NOMO-1 (cell line): ENCODE measurements at regions not wholly inside any gene's neighbourhood (a gene's known extent, or its start where the extent isn't known, plus 50 kb on each side); places are given as distances from the start of the nearest gene placed in this dataset.
"Not testable (repeated sequence)": the region's sequence is repeated elsewhere in the genome, so short reads cannot be mapped to it uniquely, and the experiment has no call there.

Experiments used
- DNase-seq, 2 experiments: peaks; one replicate each; lab custom pipeline; 2025; ENCODE audit not compliant: unreplicated experiment in 2 of 2; lab: John Stamatoyannopoulos, UW

DNA sequence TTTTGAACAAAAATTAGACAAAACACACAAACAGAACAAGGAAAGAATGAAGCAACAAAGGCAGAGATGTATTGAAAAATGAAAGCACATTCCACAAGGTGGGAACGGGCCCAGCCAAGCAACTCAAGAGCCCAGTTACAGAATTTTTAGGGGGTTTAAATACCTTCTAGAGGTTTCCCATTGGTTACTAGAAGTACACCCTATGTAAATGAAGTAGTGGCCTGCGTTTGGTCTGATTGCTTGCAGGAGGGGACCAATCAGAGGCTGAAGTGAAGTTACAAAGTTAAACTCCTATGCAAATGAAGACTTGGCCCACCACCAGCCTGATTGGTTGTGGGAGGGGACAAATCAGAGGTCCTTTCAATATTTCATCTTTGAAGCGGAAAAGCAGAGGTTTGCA, 593.7 kb upstream of the MMS22L start:
- DNase-seq: no peak

DNA sequence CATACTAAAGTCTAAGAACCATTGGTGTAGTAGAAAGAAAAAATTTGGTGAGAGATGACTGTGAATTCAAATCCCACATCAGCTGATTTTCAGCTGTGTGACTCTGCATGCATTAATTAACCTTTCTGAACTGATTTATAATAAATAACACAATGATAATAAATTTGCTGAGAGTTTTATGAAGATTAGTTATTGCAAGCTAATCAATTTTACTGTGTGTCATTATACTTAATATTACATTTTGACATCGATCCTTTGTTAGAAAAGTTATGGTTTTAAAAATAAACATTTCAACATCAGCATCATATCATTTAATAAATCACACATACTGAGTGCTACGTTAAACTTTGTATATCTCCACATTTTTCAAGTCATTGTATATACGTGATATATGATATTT, 599.7 kb upstream of the MMS22L start:
- no peak for DNase-seq

DNA sequence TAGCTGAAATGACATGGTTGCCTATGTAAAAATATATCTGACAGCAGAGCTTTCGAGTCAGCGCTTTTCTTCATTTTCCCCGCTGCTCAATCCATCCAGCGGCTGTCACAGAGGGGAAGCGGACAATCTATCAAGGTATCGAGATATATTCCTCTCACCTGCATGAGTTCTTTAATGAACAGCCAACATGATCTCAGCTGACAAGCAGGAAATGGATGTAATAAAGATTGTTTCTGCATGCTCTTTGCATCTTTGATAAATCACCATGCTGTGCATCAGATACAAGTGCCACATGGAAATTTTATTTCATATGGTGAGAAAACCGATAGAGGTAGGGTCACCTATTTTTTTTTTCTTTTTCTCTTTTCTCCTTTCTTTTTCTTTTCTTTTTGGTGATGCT, 602.3 kb upstream of the MMS22L start:
- DNase-seq: no peak

DNA sequence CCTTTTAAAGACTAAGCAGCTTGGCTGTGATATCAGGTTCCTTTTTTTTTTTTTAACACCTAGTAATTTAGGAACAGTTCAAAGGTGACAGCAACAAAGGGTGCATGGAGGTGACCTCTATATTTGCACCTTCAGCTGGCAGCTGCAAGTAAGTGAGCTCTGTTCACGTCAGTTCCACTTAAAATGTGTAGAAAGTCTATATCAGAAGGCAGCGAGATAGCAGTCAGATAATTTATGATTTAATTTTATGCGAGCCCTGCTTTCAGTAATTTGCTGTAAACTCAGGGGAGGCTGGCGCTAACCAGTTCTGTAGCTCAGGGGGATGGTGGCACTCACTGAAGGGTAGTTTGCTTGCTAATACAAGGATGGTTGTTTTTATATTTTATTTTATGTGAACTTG, 602.8 kb upstream of the MMS22L start:
- no peak for DNase-seq

DNA sequence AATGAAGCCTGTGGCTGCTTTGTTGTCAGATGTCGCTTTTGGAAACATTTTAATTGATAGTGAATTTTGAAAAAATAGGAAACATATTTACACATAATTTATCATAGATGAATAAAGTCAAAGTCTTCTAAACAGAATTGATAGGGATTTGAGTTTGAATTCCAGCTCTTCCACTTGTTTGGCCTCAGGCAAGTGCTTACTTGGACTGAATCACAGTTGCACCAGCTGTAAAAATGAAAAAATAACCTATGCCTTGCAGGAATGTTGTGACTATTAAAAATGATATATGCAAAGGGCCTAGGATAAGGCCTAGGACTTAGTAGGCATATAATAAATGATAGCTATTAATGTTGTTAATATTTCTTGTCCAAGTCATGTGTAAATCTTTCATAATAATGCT, 618.5 kb upstream of the MMS22L start:
- DNase-seq: no peak

DNA sequence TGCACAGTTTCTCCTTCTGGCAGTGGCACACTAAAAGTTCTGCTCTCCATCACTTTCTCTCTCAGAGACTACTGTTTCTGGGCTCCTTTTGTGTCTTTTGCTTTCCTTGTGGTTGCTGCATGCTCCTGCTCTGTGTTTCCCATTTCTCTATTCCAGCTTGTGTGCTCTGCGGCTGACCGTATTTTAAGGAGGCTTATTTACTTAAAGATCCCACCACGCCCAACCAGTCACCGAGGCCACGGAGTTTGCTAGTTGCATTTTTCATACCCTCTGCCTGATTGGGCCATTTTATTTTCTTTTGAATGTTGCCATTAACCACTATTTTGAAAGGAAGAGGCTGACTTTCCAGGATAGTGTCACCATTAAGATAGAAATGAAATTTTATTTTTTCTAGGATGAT, 626.4 kb upstream of the MMS22L start:
- no peak for DNase-seq

DNA sequence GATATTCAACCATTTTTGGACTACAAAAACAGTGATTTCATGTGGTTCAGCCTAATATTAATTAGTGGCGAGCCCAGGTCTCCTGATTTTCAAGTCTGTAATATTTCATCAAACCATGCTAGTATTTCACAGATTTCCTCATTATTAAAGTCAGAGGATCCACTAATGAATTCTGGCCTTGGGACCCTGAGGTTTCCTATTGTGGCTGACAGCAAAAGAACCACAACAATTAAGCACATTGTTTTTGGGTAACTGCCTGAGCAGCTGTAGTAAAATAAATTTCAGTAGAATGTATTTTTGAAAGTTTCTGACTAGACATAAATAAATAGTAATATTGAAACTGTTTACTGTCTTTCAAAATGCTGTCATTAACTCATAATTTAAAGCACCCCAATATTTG, 630.7 kb upstream of the MMS22L start:
- DNase-seq: no peak

DNA sequence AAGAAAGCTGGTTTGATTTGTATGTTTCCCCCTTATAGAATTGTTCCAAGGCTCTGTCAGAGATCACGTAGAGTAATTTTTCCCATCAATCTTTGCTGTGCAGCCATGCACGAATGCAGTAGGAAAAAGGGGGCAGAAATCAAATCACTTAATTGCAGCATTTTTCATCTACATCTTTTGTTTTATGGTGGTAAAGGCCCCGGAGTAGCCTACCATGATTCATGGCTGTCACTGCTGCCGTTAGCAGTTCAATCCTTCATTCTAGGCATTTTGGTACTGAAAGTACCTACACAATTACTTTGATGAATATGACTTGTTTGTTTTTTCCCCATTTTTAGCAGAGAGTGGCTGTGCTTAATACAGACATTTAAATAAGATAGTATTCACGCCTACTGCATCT, 631.9 kb upstream of the MMS22L start:
- no peak for DNase-seq

DNA sequence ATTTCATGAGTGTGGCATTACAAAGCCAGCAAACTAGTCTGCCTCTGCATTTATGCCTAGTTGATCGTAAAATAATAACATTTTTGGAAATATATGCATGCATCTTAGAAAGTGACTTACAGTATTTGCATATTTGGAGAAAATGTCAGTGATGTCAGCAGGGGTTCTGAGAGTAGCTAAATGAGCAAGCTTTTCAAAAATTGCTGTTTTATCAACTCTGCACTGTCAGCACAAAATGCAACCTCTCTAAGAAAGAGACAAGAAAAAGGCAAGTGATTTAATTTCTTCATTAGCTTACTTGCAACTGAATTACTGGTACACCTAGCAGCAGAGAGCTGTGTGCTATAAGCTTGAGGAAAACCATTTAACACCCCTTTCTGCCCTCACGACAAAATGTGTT, 632.5 kb upstream of the MMS22L start:
- no peak for DNase-seq

DNA sequence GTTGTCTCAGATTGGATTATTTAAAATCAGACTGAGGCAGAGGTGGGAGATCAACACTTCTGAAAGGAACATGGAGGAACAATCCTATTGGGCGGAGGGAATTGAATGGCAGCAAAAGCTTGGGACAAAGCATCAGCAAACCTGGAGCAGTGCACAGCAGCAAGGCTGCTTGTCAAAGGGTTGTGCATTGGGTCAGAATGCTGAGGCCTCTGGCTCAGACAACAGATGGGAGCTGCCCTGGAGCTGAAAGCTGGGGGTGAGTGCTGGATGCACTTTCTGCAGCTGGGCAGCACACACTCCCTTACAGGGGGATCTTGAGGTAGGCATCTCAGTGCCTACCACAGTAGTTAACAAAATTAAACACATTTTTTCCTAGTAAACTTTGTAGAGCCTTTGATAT, 634.4 kb upstream of the MMS22L start:
- no peak for DNase-seq

DNA sequence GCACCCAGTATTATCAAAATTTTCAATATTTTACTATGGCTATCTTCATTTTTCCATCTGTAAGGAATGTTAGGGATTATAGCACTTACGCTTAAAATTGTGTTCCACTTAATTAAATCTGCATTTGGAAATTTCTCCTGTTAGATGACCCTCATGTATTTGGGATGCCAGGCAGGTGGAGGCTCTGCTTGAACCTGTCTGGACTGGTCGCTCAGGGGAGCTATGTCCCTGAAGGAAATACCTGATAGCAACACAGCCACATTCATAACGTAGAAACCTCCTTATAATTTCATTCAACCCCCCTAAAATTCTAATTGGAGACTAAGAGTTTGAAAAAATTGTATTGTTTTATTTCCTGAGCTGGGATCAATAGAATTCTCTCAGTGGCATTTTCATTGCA, 636.0 kb upstream of the MMS22L start:
- no peak for DNase-seq

DNA sequence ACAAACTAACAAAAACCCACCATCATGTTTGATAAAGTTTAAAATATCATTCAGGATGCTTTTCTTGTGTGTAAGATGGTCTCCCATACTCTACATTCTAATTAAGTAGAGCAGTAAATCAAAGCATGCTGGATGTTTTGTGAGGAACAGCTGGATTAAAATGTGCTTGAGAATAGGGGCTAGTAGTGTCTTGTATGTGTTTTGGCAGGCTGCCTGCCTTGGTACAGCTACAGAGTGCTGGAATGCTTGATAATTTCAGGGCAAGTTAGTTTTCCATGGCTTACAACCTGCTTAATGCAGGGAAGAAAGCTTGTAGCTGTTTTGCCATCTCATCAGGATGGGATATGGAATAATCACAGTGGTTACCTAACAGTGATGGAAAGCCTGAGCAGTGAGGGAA, 636.6 kb upstream of the MMS22L start:
- DNase-seq: no peak

DNA sequence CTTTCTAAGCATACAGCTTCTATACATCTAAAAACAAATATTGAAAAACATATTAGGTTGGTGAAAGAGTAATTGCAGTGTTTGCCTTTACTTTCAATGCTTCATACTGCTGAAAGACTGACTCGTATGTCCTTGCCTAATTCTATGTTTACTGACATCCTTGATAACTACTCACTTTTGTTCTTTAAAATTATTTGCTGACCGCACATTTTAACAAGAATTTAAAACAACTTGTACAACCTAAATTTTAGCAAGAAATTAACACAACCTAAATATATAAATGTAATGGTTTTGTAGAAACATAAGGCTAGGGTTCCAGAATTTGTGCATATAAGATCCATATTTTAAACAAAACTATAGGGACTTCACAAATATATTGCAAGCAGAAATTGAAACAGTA, 640.2 kb upstream of the MMS22L start:
- no peak for DNase-seq

DNA sequence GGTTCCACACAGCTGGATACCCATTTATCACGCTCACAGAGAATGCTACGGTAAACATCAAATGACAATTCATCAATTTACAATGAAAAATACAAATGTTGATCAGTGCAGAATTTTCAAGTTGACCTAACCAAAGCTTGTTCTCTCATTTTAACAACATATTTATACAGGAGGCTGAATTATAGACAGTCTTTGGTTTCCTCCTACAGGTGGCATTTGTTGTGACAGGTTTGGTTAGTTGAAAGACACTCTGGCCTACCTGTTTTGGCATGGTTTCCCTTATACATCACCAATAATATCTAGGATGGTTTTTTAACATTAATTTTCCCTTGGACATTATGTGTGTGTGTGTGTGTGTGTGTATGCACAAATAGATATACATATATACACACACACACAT, 642.5 kb upstream of the MMS22L start:
- DNase-seq: no peak

DNA sequence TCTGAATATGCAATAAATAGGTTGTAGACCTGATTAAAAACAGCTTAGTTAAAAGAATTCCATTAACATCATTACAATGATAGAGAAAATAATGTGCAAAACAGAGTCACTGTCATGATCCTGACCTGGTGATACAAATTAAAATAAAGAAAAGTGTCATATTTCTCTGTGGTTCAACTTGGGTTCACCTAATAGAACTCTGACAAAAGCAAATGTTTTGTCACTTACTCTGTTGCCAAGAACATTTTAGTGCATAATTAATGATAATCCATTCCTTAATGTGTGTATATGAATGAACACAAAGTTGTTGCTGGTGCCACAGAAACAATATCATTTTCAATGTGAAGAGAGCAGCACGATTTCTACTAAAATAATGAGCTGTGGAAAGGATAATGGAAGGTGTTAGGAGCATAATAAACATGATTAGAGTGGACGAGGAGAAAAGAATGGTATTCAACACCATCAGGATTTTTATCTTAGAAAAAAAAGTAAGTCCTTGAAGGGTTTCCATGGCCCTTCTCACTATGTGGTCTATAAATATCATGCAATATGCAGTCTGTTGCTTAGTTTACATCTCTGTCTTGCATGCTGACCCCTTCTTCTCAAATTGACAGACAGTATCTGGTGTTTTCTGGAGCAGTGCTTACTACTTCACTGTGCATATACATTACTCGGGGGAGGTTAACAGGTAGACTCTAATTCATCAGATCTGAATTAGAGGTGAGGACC, 656.6 kb upstream of the MMS22L start:
- DNase-seq: no peak

DNA sequence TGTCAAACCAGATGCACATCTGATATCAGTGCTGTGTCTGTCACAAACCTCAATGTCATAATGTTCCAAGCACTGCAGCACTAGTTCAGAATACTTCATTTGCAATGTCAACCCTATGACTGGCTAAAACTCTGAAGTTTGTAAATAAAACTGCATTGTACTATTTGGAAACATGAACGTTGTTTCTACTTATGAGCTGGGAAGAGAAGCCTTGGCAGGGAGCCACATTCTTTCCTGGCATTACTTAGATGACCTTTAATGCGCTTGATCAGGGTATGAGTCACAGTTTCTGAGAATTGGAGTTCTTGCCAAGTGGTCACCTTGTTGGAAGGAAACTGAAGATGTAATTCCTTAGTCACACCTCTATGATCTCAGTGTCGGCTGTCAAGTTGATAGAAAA, 664.8 kb upstream of the MMS22L start:
- DNase-seq: no peak

DNA sequence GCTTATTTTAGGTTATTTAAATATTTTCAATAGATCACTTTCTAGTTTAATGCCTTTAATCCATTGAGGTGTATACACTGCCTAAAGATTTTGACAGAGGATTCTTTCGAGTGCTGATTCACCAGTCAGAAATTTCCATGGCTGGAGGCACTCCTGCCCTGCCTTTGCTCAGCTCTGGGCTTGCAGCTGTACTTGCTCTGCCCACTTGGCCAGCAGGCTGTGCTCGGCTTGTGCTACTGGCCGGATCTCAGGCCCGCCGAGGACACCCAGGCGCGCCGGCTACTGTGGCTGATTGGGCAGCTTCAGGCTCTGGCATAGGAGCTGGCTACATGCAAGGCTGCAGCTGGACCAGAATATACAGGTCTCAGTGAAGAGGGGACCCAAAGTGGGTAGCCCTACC, 675.1 kb upstream of the MMS22L start:
- no peak for DNase-seq

DNA sequence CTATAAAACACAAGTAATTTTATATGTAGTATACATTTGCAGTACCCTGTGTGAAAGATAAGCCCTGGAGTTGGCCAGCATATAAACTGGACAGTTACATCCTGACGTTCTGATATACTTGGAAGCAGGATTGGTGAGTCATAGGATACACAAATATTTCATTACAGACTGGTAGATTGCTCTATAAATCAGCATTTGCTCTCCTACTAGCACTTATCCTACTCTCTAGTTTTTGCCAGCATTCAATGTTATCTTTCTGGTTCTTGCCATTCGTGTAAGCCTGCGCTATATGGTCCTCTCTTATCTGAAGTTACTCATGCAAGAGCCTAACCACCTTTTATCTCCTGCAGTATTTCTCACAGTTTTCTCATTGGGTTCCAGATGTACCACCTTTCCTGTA, 680.2 kb upstream of the MMS22L start:
- DNase-seq: no peak

DNA sequence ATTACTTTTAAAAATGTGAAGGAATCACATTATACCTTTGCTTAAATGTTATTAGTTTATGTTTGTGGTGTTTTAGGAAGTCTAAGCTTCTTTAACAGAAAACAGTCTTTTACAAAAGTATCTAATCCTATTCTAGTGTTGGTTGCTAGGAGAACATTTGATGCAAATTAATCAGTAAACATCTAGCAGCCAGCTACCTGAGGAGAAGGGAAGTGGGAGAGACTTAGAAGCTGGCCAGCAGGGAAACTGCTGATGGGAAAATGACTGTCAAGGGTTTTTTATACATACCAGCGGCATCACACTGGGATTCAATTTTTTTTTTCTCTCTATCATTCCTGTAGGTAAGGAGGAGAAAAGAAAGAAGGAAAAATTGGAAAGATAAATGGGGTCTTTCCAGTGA, 686.0 kb upstream of the MMS22L start:
- no peak for DNase-seq

DNA sequence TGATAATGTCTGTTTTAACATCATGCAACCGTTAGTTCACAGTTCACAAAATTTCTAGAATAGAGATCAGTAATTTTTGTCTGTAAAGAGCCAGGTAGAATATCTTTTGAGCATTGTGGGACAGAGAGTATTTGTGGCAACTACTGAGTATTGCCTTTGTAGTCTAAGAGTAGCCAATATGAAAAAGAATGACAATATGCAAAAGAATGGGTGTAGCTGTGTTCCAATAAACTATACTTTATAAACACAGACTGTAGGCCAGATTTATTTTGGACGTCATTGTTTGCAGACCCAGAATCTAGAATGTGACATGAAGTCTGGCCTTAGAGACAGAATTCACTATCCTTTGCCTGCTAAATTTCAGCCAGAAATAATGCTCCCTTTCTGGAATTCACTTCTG, 694.1 kb upstream of the MMS22L start:
- no peak for DNase-seq

DNA sequence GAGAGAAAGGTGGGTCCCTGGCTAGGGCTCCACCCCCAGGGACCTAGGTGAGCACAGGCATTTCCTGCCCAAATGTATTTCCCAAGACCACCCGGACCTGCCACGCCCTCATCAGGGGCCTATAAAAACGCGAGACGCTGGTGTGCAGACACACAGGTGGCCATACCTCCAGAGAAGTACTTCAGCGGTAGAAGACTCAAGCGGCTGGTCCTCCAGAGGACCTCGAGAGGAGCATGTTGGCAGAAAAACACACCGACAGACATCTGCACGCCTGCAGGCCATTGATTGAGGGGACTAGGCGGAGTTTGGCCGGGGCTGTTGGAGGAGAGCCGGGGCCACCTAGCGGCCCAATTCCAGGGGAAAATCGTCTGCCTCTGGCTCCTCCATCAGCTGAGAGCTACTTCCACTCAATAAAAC, 695.8 kb upstream of the MMS22L start:
- no peak for DNase-seq

DNA sequence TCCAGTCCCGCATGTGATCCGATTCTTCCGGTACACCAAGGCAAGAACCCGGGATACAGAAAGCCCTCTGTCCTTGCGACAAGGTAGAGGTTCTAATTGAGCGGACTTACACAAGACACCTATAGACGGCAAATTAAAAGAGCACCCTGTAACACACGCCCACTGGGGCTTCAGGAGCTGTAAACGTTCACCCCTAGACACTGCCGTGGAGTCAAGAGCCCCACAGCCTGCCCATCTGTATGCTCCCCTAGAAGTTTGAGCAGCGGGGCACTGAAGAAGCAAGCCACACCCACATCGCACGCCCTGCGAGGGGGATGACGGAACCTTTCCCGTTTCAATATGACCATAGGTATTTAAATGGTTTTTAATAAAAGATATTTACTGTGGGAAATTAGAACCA, 696.3 kb upstream of the MMS22L start:
- not testable (repeated sequence) for DNase-seq

DNA sequence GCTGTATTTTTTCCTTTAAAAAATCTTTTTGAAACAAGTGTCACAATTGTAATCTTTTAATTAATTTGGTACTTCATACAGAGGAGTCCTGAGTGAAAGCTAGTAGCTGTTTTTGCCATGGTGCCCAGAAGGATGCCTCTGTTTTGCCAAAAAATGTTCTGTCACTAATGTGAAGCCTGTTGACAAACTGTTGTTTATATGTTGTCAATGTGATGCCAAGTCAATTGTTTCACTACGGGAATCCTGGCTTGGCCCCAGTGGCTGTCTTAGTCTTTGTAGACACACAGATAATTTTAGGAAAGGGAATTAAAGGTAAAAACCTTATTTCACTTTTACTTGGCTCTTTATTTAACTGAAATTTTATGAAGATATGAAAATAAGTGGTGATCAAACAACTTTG, 706.4 kb upstream of the MMS22L start:
- DNase-seq: no peak
